ENCODE measurements at regions not wholly inside any gene's neighbourhood (a gene's known extent, or its start where the extent isn't known, plus 50 kb on each side); places are given as distances from the start of the nearest gene placed in this dataset.

DNA sequence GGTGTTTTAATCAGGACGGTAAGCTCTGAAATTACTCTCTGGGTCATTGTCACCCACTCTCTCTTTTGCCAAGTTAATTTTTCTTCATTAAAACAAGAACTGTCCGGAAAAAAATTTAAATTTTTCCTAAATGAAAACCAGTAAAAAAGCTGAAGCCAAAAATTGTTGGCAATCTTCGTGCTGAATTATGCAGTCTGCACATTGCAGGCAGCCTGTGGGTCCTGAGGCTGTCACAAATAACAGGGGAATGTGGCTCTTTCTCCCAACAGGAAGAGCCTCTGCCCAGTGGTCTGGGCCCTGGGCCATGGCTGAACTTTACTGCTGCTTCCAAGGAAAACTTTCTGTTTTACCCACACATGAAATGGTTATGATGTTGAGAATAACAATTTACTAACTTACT lies 153.9 kb upstream of the SPAG17 start:
- H3K4me1 Mint-ChIP-seq (ENCODE audit: low read depth, unreplicated experiment), result peaks cover 16% of the 10 kb centered on the region

DNA sequence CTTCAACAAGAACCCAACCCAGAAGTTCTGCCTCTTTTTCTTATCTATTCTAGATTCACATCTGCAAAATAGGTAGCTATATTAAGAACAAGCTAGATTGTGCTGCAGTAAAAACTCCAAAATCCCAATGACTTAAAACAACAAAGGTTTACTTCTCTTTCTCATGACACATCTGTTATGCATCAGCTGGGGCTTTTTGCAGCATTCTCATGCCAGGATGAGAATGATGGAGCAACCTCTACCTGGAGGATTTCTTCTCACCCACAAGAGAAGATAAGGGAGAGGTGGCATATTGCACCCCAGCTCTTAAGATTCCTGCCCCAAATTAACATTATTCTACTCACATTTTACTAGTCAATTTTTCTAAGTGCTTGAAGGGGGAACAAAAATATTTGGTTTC lies 152.3 kb upstream of the SPAG17 start:
- H3K36me3 Mint-ChIP-seq (ENCODE audit: low read depth, unreplicated experiment), result no peaks in the 10 kb centered on the region
- no peaks in the 10 kb centered on the region for H3K9me3 ChIP-seq (ENCODE audit: insufficient read depth, low read depth, low read length)
- no peak overlapping the region for H3K27ac Mint-ChIP-seq (ENCODE audit: unreplicated experiment)
- H3K9me3 Mint-ChIP-seq (ENCODE audit: unreplicated experiment), result no peaks in the 10 kb centered on the region
- H3K4me1 Mint-ChIP-seq (ENCODE audit: low read depth, unreplicated experiment), result peaks cover 16% of the 10 kb centered on the region
- FAIRE-seq (no peak), DNase-seq (ENCODE audit: low read depth) (no peak)
- no peaks in the 10 kb centered on the region for H4K20me1 ChIP-seq (ENCODE audit: insufficient read depth, low read length)
- H3K4me2 ChIP-seq (ENCODE audit: low read length), result no peak overlapping the region
- H3K9ac ChIP-seq (ENCODE audit: low read length), result no peak overlapping the region
- H3K4me3 Mint-ChIP-seq (ENCODE audit: unreplicated experiment), result no peak overlapping the region
- no peaks in the 10 kb centered on the region for H3K79me2 ChIP-seq (ENCODE audit: insufficient read depth, low read length)
- H3K4me1 ChIP-seq (ENCODE audit: insufficient read depth, low read length), result peaks cover 9% of the 10 kb centered on the region
- TF ChIP-seq, protein P1, sequence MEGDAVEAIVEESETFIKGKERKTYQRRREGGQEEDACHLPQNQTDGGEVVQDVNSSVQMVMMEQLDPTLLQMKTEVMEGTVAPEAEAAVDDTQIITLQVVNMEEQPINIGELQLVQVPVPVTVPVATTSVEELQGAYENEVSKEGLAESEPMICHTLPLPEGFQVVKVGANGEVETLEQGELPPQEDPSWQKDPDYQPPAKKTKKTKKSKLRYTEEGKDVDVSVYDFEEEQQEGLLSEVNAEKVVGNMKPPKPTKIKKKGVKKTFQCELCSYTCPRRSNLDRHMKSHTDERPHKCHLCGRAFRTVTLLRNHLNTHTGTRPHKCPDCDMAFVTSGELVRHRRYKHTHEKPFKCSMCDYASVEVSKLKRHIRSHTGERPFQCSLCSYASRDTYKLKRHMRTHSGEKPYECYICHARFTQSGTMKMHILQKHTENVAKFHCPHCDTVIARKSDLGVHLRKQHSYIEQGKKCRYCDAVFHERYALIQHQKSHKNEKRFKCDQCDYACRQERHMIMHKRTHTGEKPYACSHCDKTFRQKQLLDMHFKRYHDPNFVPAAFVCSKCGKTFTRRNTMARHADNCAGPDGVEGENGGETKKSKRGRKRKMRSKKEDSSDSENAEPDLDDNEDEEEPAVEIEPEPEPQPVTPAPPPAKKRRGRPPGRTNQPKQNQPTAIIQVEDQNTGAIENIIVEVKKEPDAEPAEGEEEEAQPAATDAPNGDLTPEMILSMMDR (IDR thresholded peaks at IDR 0.05; ENCODE audit: insufficient read depth, low read depth, low read length), result no peak
- no peak for TF ChIP-seq EZH2 (IDR thresholded peaks at IDR 0.05; ENCODE audit: insufficient read depth, low read length)
- no peak overlapping the region for H2AFZ ChIP-seq (ENCODE audit: low read depth, low read length)
- no peaks in the 10 kb centered on the region for H3K36me3 ChIP-seq (ENCODE audit: insufficient read depth, low read length)
- H3K27me3 ChIP-seq (ENCODE audit: insufficient read depth, low read length), result no peaks in the 10 kb centered on the region
- H3K27ac ChIP-seq (ENCODE audit: low read depth, low read length), result no peak overlapping the region
- H3K4me3 ChIP-seq (ENCODE audit: insufficient read depth, low read depth, low read length), result no peak overlapping the region
- H3K27me3 Mint-ChIP-seq (ENCODE audit: low read depth, unreplicated experiment), result no peaks in the 10 kb centered on the region

More for the DNA sequence above, 153.9 kb upstream of the SPAG17 start:
- H3K36me3 Mint-ChIP-seq (ENCODE audit: low read depth, unreplicated experiment), result no peaks in the 10 kb centered on the region
- no peaks in the 10 kb centered on the region for H3K9me3 ChIP-seq (ENCODE audit: insufficient read depth, low read depth, low read length)
- FAIRE-seq (no peak), DNase-seq (ENCODE audit: low read depth) (peak; percentile 36)
- H3K4me3 Mint-ChIP-seq (ENCODE audit: unreplicated experiment), result no peak overlapping the region
- no peaks in the 10 kb centered on the region for H3K79me2 ChIP-seq (ENCODE audit: insufficient read depth, low read length)
- peaks cover 9% of the 10 kb centered on the region for H3K4me1 ChIP-seq (ENCODE audit: insufficient read depth, low read length)
- H3K27me3 ChIP-seq (ENCODE audit: insufficient read depth, low read length), result no peaks in the 10 kb centered on the region
- H3K9me3 Mint-ChIP-seq (ENCODE audit: unreplicated experiment), result no peaks in the 10 kb centered on the region
- no peak overlapping the region for H3K27ac Mint-ChIP-seq (ENCODE audit: unreplicated experiment)
- no peak overlapping the region for H3K4me3 ChIP-seq (ENCODE audit: insufficient read depth, low read depth, low read length)
- H3K9ac ChIP-seq (ENCODE audit: low read length), result no peak overlapping the region
- H4K20me1 ChIP-seq (ENCODE audit: insufficient read depth, low read length), result no peaks in the 10 kb centered on the region
- peak overlapping the region; percentile 13 for H3K4me2 ChIP-seq (ENCODE audit: low read length)
- TF ChIP-seq, protein P1 (IDR thresholded peaks at IDR 0.05; ENCODE audit: insufficient read depth, low read depth, low read length), result no peak
- TF ChIP-seq EZH2 (IDR thresholded peaks at IDR 0.05; ENCODE audit: insufficient read depth, low read length), result no peak
- no peak overlapping the region for H3K27ac ChIP-seq (ENCODE audit: low read depth, low read length)
- H3K27me3 Mint-ChIP-seq (ENCODE audit: low read depth, unreplicated experiment), result no peaks in the 10 kb centered on the region
- no peaks in the 10 kb centered on the region for H3K36me3 ChIP-seq (ENCODE audit: insufficient read depth, low read length)
- no peak overlapping the region for H2AFZ ChIP-seq (ENCODE audit: low read depth, low read length)

DNA sequence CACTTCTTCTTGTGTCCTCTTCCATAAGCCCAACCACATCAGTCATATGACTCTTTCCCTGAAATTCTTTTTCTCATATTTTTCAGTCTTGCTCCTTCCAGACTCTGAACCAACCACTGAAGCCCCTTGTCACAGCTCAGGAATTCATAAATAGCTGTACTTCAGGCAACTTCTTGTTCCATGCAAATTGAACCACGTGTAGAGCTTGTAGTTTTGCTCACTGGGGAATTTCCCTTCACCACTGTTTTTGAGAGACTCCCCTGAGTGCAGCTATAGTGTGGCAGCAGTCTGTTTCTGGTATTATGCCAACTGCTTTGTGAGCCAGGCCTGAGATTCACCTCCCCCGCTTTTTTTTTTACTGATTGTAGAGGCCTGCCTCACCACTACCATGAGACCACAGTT lies 150.3 kb upstream of the SPAG17 start:
- DNase-seq (ENCODE audit: low read depth), result peak; percentile 82
- no peaks in the 10 kb centered on the region for H3K79me2 ChIP-seq (ENCODE audit: insufficient read depth, low read length)
- peak overlapping the region; percentile 22 for H3K27ac ChIP-seq (ENCODE audit: low read depth, low read length)
- no peaks in the 10 kb centered on the region for H3K36me3 ChIP-seq (ENCODE audit: insufficient read depth, low read length)
- Mint-ChIP-seq H3K9me3 (ENCODE audit: unreplicated experiment) (no peaks in the 10 kb centered on the region), H3K4me3 (ENCODE audit: unreplicated experiment) (no peak overlapping the region), H3K4me1 (ENCODE audit: low read depth, unreplicated experiment) (peaks cover 13% of the 10 kb centered on the region), H3K27me3 (ENCODE audit: low read depth, unreplicated experiment) (no peaks in the 10 kb centered on the region), H3K36me3 (ENCODE audit: low read depth, unreplicated experiment) (no peaks in the 10 kb centered on the region), H3K27ac (ENCODE audit: unreplicated experiment) (peak overlapping the region; percentile 63)
- no peak overlapping the region for H3K4me2 ChIP-seq (ENCODE audit: low read length)
- H4K20me1 ChIP-seq (ENCODE audit: insufficient read depth, low read length), result no peaks in the 10 kb centered on the region
- no peak overlapping the region for H3K9ac ChIP-seq (ENCODE audit: low read length)
- peak; percentile 29 for FAIRE-seq
- no peaks in the 10 kb centered on the region for H3K9me3 ChIP-seq (ENCODE audit: insufficient read depth, low read depth, low read length)
- no peak overlapping the region for H2AFZ ChIP-seq (ENCODE audit: low read depth, low read length)
- TF ChIP-seq, protein P1 (IDR thresholded peaks at IDR 0.05; ENCODE audit: insufficient read depth, low read depth, low read length), result no peak
- TF ChIP-seq EZH2 (IDR thresholded peaks at IDR 0.05; ENCODE audit: insufficient read depth, low read length), result no peak
- H3K4me1 ChIP-seq (ENCODE audit: insufficient read depth, low read length), result peaks cover 9% of the 10 kb centered on the region
- no peak overlapping the region for H3K4me3 ChIP-seq (ENCODE audit: insufficient read depth, low read depth, low read length)
- H3K27me3 ChIP-seq (ENCODE audit: insufficient read depth, low read length), result no peaks in the 10 kb centered on the region

Measured in astrocyte (in vitro differentiated cells and primary cell).